8988T (cell line): ENCODE measurements at regions not wholly inside any gene's neighbourhood (a gene's known extent, or its start where the extent isn't known, plus 50 kb on each side); places are given as distances from the start of the nearest gene placed in this dataset.

Source experiments
- DNase-seq: peaks from one replicate; pipeline ENCODE4 v3.0.0; 2011

GRCh38 chr3:157794771-157795170 is 291.6 kb upstream of the VEPH1 start:
- no peak for DNase-seq

GRCh38 chr3:157793745-157794144 is 290.5 kb upstream of the VEPH1 start:
- DNase-seq, result no peak

- no peak for DNase-seq
Measured at GRCh38 chr3:157789162-157789561, 285.9 kb upstream of the VEPH1 start.

GRCh38 chr3:157786618-157787017 is 283.4 kb upstream of the VEPH1 start:
- no peak for DNase-seq

GRCh38 chr3:157786211-157786610 is 283.0 kb upstream of the VEPH1 start:
- no peak for DNase-seq

GRCh38 chr3:157785102-157785826 is 282.0 kb upstream of the VEPH1 start:
- no peak for DNase-seq

GRCh38 chr3:157782236-157782635 is 279.0 kb upstream of the VEPH1 start:
- DNase-seq, result no peak

- DNase-seq, result no peak
Measured at GRCh38 chr3:157776861-157777260, 273.6 kb upstream of the VEPH1 start.

- no peak for DNase-seq
Measured at GRCh38 chr3:157775446-157775845, 272.2 kb upstream of the VEPH1 start.

- no peak for DNase-seq
Measured at GRCh38 chr3:157769378-157769777, 266.2 kb upstream of the VEPH1 start.

- no peak for DNase-seq
Measured at GRCh38 chr3:157767607-157768006, 264.4 kb upstream of the VEPH1 start.

- no peak for DNase-seq
Measured at GRCh38 chr3:157763644-157764043, 260.4 kb upstream of the VEPH1 start.

GRCh38 chr3:157759311-157759710 is 256.1 kb upstream of the VEPH1 start:
- DNase-seq, result no peak

GRCh38 chr3:157755233-157755632 is 252.0 kb upstream of the VEPH1 start:
- no peak for DNase-seq

- no peak for DNase-seq
Measured at GRCh38 chr3:157754451-157754850, 251.2 kb upstream of the VEPH1 start.

- no peak for DNase-seq
Measured at GRCh38 chr3:157753787-157754136, 250.5 kb upstream of the VEPH1 start.

- DNase-seq, result no peak
Measured at GRCh38 chr3:157752956-157753786, 250.0 kb upstream of the VEPH1 start.

GRCh38 chr3:157752554-157752953 is 249.3 kb upstream of the VEPH1 start:
- no peak for DNase-seq

GRCh38 chr3:157751386-157751785 is 248.2 kb upstream of the VEPH1 start:
- no peak for DNase-seq

GRCh38 chr3:157746391-157746790 is 243.2 kb upstream of the VEPH1 start:
- DNase-seq, result no peak

GRCh38 chr3:157741607-157742006 is 238.4 kb upstream of the VEPH1 start:
- DNase-seq, result no peak

GRCh38 chr3:157738441-157738840 is 235.2 kb upstream of the VEPH1 start:
- no peak for DNase-seq

GRCh38 chr3:157718800-157719199 is 215.6 kb upstream of the VEPH1 start:
- no peak for DNase-seq

GRCh38 chr3:157713101-157713500 is 209.9 kb upstream of the VEPH1 start:
- DNase-seq, result no peak

- no peak for DNase-seq
Measured at GRCh38 chr3:157705258-157705657, 202.0 kb upstream of the VEPH1 start.
